Fibroblast of peridontal ligament (primary cell): ENCODE measurements at regions not wholly inside any gene's neighbourhood (a gene's known extent, or its start where the extent isn't known, plus 50 kb on each side); places are given as distances from the start of the nearest gene placed in this dataset.

Experiments used
- DNase-seq: peaks from one replicate; pipeline ENCODE4 v3.0.0-alpha.2; 2010; ENCODE audit errors: extremely low read depth

DNA sequence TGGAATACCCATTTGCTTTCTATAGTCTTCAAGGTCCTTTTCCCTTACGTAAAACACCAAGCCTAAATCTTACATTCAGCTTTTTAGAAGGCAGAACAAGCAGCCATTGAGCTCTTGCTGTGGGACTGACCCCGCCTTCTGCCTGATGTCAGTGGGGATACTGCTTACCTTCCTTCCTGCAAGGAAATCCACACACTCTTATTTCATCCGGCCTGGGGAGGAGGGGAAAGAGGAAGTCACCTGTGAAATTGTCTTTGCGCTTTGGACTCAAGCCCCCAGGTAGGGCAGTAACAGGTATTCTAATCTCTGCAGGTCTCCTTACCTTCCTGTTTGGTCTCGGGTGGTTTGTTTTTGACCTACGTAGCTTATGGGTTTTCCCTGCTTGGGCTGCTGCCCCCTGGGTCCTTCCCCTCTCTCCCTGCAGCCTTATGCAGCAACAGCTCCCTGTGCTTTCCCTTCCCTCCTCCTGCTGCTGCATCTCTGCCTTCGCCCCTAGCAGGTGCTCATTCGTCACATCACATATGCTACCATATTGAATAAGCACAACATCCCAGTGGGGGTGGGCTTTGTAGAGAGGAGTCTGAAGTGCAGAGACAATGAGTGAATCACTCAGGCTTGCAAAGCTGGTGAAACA lies 402.5 kb upstream of the TRIB2 start:
- no peak for DNase-seq

DNA sequence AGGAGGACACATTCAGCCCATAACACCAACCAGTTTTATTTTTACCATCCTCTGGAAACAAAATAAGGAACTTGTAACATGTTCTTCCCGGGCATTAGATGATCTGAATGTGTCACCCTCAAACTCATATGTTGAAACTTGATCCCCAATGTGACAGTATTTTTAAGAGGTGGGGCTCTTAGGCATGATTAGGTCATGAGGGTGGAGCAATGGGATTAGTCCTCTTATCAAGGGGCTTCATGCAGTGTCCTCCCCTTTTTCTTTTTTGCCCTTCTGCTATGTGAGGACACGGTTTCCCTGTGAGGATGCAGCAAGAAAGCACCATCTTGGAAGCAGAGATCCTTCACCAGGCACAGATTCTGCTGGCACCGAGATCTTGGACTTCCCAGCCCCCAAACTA lies 401.5 kb upstream of the TRIB2 start:
- no peak for DNase-seq

DNA sequence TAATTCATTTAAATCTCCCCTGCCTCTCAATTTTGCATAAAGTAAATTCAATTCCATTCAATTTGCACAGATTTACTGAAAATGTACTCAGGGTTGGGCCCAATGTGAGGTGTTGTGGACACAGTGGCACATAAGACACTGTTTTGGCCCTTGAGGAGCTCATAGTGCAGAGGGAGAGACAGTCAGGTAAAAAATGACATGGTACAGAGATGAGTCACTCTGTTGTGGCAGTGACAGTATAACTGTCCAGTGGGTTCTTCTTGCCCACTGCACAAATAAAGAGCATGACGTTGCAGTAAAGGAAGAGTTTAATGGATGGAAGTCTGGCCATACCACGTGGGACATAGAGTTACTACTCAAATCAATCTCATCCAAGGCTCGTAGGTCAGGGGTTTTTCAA lies 400.3 kb upstream of the TRIB2 start:
- no peak for DNase-seq

DNA sequence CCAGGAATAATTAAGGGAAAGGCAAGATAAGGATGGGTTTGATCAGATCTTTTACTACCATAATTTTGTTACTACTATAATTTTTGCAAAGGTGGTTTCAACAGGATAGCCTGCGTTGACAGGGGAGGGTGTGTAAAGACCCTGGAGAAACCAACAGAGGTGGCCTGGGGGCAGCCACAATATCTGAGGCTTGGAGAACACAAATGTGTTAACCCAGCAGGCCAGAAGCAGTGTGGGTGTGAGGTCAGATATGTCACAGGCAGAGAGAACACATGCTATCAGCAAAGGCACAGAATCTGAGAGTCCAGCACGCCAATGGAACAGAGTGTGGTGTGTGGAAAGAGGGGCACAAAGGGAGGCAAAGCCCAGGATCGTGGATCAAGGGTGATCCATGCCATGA lies 399.4 kb upstream of the TRIB2 start:
- DNase-seq = no peak

DNA sequence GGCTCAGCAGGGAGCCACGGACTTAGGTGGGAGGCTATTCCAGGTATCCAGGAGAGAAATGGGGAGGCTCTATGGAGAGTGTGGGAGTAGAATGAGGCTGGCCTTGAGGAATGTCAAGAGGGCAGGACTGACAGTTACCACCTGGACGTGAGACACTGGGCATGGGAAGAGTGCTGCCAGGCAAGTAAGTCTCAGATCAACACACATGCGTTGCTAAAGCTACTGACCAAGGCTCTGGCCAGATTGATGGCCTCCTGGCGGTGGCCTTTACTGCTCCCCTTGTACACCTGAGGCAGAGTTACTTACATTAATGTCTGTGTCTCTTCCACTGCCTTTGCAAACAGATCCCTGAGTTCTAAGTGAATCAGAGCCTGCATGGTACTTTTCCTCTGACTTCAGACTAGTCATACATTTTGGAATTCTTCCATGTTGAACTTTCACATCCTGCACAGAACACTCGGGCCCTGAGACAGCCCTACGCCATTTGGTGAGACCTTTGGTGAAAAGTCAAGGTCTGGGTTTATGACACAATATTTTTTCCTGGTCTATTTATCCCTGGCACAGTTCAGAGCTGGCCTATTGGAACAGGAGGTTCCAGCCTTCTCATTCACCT lies 398.8 kb upstream of the TRIB2 start:
- DNase-seq = peak; percentile 94

DNA sequence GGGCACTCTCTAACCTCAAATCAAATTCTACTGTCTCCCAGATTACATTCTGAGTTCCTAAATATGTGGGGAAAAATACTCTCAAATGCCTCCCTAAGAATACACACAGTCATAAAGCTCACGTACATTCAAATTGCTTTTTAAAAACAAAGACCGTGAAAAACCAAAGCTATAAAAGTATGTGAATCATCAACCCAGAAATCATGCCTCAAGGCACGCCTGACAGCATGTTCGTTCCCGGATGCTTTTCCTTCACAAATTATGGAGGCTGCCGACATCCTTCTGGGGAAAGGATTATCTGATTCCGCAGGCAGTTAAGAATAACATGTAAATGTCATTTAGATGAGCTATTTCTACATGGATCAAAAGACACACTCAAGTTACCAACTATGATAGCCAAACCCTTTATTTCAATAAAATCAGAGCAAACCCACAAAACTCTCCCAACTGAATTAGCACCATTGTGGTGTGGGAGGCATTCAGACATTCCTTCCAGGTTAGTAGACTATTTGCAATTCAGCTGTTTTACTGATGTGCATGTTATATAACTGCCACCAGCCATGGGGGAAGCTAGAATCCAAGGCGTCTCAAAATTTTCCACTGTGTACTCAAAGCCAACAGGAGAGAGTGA lies 398.2 kb upstream of the TRIB2 start:
- peak; percentile 79 for DNase-seq

DNA sequence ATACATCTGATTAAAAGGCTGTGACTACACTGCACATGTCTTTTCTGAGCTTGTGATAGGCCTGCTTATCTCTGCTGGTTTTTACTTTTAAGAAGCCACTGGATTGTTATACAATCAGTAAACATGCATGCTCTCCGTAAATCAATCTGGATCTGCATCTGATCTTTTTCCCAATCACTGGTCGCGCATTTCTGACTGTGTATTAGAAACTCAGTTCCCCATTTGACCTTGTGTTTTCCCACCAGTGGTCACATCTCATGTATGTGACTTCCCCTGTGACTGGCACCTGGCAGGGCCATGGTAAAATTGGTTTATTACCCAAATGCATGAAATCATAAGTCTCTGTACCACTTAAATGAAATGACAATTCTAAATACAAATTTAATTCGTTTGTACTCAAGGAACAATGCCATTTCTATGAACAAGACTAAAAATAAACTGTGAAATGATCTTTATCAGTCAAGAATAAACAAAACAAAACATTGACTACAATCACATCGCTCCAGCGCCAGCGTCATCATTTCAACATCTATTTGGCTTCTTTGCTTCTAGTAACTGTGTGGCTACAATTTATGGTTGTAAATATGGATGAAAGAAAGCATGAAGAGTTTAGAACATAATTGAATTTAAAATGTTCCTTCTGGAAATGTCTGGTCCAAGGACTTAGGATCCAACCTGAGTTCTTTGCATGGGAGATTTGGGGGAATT lies 396.6 kb upstream of the TRIB2 start:
- peak; percentile 75 for DNase-seq

DNA sequence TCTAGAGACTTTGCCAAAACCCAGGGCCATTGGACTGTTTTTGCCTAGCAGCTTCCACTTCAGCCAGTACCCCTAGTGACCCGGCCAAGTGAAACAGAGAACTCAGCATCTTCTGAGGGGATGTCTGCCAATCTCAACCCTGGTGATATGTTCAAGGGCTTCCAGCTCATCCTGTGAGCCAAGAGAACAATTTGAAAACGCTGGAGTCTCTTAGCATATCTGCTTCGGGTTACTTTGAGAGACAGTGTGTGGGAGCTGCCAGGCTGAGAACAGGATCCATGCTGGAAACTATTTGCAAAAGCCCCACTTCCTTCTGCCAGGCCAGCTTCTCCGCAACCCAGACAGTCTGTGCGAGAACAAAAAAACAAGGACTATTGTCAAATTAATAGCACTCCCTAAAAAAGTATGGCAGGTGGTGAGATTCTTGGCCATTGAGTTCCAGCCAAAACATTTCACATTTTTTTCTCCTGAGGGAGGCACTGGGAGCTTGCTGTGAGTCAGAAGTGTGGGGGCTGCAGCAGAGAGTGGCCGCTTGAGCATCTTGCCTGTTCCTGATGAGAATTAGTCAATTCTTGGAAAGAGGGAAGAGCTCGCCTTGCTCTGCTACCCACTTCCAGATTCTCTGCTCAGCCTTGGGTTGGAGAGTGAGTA lies 395.6 kb upstream of the TRIB2 start:
- DNase-seq = peak; percentile 95

DNA sequence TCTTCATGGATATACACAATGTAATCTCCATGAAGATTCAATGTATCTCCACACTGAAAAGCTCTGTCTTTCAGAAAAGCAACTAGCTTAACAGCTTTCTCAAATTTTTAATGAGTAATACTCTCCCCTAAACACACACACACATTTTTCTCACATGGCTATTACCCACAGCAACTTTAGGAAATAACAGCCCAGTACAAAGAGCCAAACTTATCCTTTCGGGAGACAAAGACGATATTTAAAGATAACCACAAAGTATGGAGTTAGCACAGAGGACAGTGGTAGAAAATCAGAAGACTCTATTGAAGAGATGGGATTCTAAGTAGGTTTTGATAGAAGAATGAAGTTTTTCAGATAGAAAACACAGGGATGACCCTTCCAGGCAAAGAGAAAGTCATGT lies 394.9 kb upstream of the TRIB2 start:
- peak; percentile 50 for DNase-seq

DNA sequence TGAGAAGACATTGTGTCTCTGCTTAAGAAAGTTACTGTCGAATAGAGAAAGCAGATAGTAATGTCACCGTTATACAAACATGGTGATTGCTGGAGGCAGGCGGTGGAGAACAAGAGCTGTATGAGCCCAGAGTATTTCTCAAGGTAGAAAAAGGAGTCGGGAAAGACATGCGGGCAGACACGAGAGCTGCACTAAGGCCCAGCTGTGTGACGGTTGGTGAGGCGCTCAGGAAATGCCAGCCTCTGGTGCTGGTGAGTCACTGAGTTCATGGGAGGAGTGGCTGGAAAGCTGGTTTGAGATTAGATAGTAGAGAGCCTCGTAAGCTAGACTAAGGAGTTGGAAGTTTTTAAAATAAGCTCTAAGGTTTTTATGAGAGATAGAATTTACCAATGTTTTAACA lies 390.9 kb upstream of the TRIB2 start:
- DNase-seq = no peak

DNA sequence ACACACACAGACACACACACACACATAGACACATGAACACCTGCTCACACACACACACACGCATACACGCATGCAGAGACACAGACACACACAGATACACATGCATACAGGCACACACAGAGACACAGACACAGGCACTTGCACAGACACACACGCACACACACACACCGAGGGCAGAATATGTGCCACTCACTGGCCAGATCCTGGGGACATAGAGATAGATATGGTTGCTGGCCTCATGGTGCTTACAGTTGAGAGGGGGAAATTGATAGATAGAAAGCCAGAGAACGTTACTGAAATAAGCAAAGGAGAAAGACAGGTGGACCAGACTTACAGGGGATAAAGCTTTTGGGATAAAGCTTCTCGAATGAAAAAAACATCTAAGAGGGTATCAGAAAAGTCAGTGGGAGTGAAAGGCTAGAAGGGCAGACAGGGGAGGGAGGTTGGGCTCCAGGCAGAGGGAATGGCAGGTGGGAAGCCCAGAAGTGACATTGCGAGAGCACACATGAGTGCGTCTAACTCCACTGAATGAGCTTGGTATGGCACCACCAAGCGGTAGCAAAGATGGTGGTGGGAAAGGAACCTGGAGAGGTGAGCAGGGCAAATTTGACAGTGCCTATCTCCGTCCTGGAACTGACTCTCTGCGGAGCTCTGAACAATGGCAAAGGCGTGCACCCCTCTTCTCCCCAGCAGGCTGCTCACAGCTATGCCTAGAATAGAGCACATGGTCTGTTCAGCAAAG lies 390.1 kb upstream of the TRIB2 start:
- no peak for DNase-seq

DNA sequence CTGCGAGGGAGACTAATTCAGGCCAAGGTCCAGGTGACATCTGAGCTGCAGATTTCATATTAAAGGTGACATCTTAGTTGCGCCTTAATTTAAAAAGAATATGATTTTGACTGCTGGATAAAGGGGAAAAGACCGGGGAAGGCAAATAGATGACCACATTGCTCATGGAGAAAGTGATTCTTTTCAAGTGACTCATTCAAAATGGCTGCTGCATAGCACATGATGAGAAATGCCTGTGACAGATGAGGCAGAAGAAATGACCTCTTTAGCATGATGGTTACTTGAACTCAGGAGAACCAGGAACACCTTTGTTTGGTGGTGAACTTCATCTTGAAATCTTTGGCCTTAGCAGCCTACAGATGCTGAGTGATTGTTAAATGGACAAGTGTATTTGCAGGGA lies 385.8 kb upstream of the TRIB2 start:
- DNase-seq = peak; percentile 66

DNA sequence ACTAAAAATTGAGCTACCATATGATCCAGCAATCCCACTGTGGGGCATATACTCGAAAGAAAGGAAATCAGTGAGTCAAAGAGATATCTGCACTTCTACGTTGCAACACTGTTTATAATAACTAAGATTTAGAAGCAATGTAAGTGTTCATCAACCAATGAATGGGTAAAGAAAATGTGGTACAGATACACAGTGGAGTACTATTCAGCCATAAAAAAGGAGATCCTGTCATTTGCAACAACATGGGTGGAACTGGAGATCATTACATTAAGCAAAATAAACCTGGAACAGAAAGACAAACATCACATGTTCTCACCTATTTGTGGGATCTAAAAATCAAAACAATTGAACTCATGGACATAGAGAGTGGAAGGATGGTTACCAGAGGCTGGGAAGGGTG lies 385.0 kb upstream of the TRIB2 start:
- no peak for DNase-seq

DNA sequence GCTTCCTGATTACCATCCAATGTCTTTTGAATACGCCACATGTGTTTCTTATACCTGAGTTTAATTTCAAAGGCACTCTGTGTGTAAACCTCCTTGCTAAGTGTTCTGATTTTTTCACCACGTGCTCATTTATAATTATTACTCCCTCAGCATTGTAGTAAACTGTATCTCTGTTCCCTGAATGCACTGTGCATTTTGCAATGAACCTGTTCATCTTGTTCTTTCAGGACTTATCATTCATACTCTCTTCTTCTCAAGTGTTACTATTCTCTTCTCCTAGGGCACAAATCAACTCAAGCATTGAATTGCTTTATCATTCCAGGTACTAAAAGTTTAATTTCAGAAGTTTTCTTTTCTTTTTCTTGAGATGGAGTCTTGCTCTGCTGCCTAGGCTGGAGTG lies 383.4 kb upstream of the TRIB2 start:
- DNase-seq = no peak

DNA sequence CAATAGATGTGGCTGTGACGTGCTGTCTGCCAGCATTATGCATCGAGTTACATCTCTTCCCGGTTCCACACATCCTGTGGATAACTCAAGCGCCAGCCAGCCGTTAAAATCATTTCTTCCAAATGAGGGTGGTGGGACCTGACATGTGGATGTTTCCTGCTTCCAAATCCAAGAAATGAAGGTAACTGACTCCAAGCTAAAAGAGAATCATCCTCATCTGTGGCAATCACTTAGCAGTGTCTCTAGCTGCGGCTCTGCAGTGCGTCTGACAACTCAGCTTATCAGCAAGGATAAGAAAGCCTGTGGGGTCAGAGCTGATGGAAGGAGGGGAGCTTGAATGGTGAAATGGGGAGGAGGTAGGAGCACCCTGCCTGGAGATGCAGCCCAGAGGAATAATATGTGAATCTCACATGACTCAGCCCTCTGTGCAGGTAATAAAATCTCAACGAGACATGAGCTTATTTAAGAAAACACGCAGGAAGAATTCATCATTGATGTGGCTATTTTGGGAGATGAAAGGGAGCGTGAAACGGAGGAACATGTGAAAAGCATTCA lies 382.2 kb upstream of the TRIB2 start:
- no peak for DNase-seq

DNA sequence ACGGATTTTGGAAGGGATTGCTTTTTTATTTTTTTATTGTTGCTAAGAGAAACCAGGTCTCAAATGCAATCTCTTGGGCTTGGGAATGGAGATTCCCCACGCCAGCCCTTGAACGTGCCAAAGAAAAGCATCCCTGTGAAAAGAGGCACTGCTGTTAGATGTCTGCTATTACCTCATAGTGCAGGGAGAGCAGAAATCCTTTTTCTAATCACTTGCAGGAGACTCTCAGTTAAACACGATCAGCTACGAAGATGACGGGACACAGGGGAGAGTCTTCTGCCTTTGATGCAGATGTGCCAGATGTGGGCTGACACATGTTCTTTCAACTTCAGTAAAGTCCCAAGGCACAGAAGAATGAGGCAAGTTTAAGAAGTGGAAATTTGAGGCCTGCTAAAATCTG lies 381.6 kb upstream of the TRIB2 start:
- no peak for DNase-seq

DNA sequence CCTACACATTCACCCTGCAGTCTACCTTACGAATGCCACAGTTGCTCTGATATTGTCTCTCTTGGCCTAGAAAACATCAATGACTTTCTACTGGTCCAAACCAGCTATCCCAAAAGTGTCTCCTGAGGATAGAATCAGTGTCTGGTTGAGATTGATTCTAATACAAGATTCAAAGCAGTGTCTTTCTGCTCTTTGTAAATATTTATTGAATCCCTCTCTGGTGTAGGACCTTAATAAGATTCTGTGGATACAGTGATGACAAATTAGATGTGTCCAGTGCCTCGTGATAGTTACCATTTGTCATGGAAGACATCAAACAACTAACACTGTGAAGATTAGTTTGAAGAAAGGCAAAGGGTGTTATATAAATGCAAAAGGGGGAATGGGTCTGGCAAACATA lies 380.7 kb upstream of the TRIB2 start:
- no peak for DNase-seq

DNA sequence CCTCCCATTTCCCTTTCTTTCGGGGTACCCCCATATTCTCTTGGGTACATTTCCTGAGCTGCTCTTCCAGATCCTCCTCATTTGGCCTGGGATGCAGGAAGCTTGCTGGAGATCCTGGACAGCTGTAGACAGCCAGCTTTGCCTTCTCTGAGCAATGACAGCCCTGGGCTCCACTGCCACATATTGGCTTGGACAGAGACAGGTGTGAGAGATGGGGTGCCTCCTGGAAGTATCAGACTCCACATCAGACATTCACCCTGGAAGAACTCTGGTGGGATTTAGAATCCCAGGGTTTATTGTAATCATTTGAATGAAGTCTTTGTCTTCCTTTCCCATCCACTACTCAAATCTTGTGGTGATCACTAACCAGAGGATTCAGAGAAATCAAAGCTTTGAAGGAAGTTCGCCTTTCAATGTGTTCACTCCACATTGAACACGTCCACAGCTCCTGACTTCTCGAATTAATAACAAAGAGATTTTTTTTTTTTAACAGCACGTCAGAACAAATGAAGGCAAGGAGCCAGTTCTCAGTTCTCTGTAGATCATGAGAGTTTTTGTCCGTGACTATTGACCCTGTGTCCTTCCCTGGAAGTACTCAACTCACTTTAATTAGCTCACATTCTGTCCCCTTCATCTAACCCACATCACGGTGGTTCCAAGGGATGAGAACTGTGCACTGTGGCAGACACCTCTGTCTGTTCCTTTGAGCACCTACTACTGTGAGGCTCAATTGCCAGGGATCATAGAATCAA lies 377.6 kb upstream of the TRIB2 start:
- DNase-seq = no peak

DNA sequence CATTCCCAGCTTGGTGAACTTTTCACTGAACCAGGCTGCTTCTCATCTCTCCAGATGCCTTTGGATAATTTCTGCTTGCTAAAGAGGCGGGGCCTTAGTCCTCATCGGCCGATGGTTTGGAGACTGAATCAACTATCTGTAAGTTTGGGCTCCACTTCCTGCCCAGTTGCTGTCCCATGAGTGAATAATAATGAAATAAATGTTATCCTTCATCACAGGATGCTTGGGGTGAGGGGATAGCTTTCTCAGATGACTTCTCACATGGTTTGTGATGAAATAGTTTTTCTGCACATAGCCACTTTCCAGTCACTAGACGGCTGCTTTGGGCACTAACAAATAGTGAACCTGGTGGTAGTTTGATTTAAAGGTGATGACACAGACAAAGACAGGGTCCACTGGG lies 376.6 kb upstream of the TRIB2 start:
- DNase-seq = peak; percentile 52

DNA sequence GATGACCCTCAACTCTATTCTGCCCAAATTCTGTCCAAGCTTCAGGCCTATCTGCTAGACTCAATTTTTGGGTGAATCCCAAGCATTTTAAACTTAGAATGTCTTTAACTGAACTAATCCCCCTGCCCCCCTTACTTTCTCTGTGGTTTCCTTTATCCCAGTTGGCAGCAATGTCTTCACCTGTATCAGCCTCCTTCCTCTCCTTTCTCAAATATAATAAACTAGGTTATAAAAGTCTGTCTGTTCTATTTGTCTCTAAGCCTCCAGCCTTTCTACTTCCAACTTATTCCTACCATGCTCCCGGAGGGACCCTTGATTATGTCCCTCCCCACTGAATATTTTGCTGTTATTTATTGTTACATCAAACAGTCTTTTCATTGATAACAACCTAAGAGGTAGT lies 375.5 kb upstream of the TRIB2 start:
- no peak for DNase-seq

DNA sequence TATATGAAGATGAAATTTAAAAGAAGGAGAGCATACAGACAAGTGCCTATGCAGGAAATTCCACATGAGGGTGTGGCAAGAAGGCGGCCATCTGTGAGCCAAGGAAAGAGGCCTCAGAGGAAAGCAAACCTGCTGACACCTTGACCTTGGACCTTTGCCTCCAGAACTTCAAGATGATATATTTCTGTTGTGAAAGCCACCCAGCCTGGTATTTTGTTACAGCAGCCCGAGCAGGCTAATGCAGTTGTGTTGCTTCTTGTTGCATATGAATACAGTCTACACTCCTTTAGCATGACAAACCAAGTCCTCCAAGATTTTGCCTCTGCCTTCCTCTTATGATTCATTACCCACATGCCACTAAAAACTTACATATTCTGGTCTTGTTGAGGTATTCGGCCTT lies 374.8 kb upstream of the TRIB2 start:
- no peak for DNase-seq
